Osteoblast (primary cell): ENCODE measurements at regions not wholly inside any gene's neighbourhood (a gene's known extent, or its start where the extent isn't known, plus 50 kb on each side); places are given as distances from the start of the nearest gene placed in this dataset.
A peak's percentile ranks its signal among the peaks of the same experiment; 100 is the strongest.

Experiments used
- DNase-seq: peaks from one replicate; pipeline ENCODE4 v3.0.0; 2011; ENCODE audit warnings: low spot score, mixed read lengths; ENCODE audit not compliant: insufficient read length; ENCODE audit errors: missing footprints
- H2AFZ ChIP-seq: 2 replicates; pipeline ENCODE4 v1.6.0; 2011; ENCODE audit warnings: mild to moderate bottlenecking, low read length
- H3K27ac ChIP-seq: 2 replicates; pipeline ENCODE4 v1.5.1; 2011; ENCODE audit warnings: mild to moderate bottlenecking, low read depth, low read length, moderate library complexity
- H3K27me3 ChIP-seq: 2 replicates; pipeline ENCODE4 v1.6.0; 2012; ENCODE audit warnings: mild to moderate bottlenecking, control low read depth, inconsistent platforms, low read length, moderate library complexity; ENCODE audit not compliant: insufficient read depth
- H3K36me3 ChIP-seq: 2 replicates; pipeline ENCODE4 v1.5.1; 2011; ENCODE audit warnings: mild to moderate bottlenecking, low read length, control low read depth, moderate library complexity; ENCODE audit not compliant: insufficient read depth
- H3K4me1 ChIP-seq: 2 replicates; pipeline ENCODE4 v1.5.1; 2011; ENCODE audit warnings: mild to moderate bottlenecking, low read length, control low read depth, moderate library complexity; ENCODE audit not compliant: insufficient read depth
- H3K4me2 ChIP-seq: 2 replicates; pipeline ENCODE4 v1.6.0; 2011; ENCODE audit warnings: mild to moderate bottlenecking, low read length; ENCODE audit not compliant: insufficient read depth
- H3K4me3 ChIP-seq: fragments of 200-600 bp; sonication (generic); 3 replicates; pipeline ENCODE4 v1.5.1; 2012; ENCODE audit warnings: mild to moderate bottlenecking, low read length, inconsistent platforms; ENCODE audit not compliant: insufficient read depth
- H3K79me2 ChIP-seq: 2 replicates; pipeline ENCODE4 v1.6.0; 2012; ENCODE audit warnings: mild to moderate bottlenecking, low read length, control low read depth, inconsistent platforms; ENCODE audit not compliant: insufficient read depth
- H3K9me3 ChIP-seq: 2 replicates; pipeline ENCODE4 v1.5.1; 2011; ENCODE audit warnings: low read depth, low read length, control low read depth
- H4K20me1 ChIP-seq: 2 replicates; pipeline ENCODE4 v1.6.0; 2012; ENCODE audit warnings: mild to moderate bottlenecking, low read length, control low read depth; ENCODE audit not compliant: insufficient read depth
- CTCF ChIP-seq: IDR thresholded peaks from 2 replicates; pipeline ENCODE4 v1.5.1; 2011; ENCODE audit warnings: mild to moderate bottlenecking, low read depth, low read length, moderate library complexity; ENCODE audit errors: extremely low read depth

GRCh38 chr6:85353012-85353411 lies 96.9 kb upstream of the NT5E start:
- Histone ChIP-seq H3K27ac (no peak overlapping the region), H4K20me1 (no peaks in the 10 kb centered on the region), H3K9me3 (no peaks in the 10 kb centered on the region), H3K79me2 (no peaks in the 10 kb centered on the region), H2AFZ (no peak overlapping the region), H3K4me2 (no peak overlapping the region), H3K4me1 (peaks cover 2% of the 10 kb centered on the region), H3K4me3 (no peak overlapping the region), H3K27me3 (no peaks in the 10 kb centered on the region), H3K36me3 (no peaks in the 10 kb centered on the region)
- TF ChIP-seq CTCF = no peak
- peak; percentile 49 for DNase-seq

- H3K27ac ChIP-seq = no peak overlapping the region
- no peaks in the 10 kb centered on the region for H4K20me1 ChIP-seq
- no peaks in the 10 kb centered on the region for H3K9me3 ChIP-seq
- H3K27me3 ChIP-seq = no peaks in the 10 kb centered on the region
- TF ChIP-seq CTCF = no peak
- H3K4me3 ChIP-seq = no peak overlapping the region
- H3K4me1 ChIP-seq = no peaks in the 10 kb centered on the region
- H3K4me2 ChIP-seq = no peak overlapping the region
- no peaks in the 10 kb centered on the region for H3K79me2 ChIP-seq
- no peak for DNase-seq
- H3K36me3 ChIP-seq = no peaks in the 10 kb centered on the region
- no peak overlapping the region for H2AFZ ChIP-seq
Observed at GRCh38 chr6:85348643-85349042, 101.2 kb upstream of the NT5E start.

GRCh38 chr6:85347812-85348211 lies 102.1 kb upstream of the NT5E start:
- Histone ChIP-seq H3K79me2 (no peaks in the 10 kb centered on the region), H3K4me1 (no peaks in the 10 kb centered on the region), H2AFZ (no peak overlapping the region), H3K27ac (no peak overlapping the region), H3K36me3 (no peaks in the 10 kb centered on the region), H3K4me3 (no peak overlapping the region), H3K9me3 (no peaks in the 10 kb centered on the region), H4K20me1 (no peaks in the 10 kb centered on the region), H3K4me2 (no peak overlapping the region), H3K27me3 (no peaks in the 10 kb centered on the region)
- no peak for TF ChIP-seq CTCF
- DNase-seq = no peak

- no peaks in the 10 kb centered on the region for H3K9me3 ChIP-seq
- no peak for DNase-seq
- no peak overlapping the region for H3K4me3 ChIP-seq
- H3K27me3 ChIP-seq = no peaks in the 10 kb centered on the region
- no peak for TF ChIP-seq CTCF
- no peaks in the 10 kb centered on the region for H3K79me2 ChIP-seq
- H4K20me1 ChIP-seq = no peaks in the 10 kb centered on the region
- H3K4me2 ChIP-seq = no peak overlapping the region
- H3K36me3 ChIP-seq = no peaks in the 10 kb centered on the region
- no peak overlapping the region for H2AFZ ChIP-seq
- no peaks in the 10 kb centered on the region for H3K4me1 ChIP-seq
- no peak overlapping the region for H3K27ac ChIP-seq
Observed at GRCh38 chr6:85346196-85346595, 103.7 kb upstream of the NT5E start.
